Activated CD8-positive, alpha-beta memory T cell treated with anti-CD3 and anti-CD28 coated beads for 36 hours (primary cell): ENCODE measurements at regions not wholly inside any gene's neighbourhood (a gene's known extent, or its start where the extent isn't known, plus 50 kb on each side); places are given as distances from the start of the nearest gene placed in this dataset.

Experiments used
- CTCF ChIA-PET: fragments of 350-600 bp; sonication (Branson Sonifier 250); formaldehyde crosslinking; loops from one replicate; lab custom pipeline; 2021; ENCODE audit warnings: antibody characterized with exemption; lab: Charles Lee
- POLR2A ChIA-PET: fragments of 350-600 bp; sonication (Branson Sonifier 250); formaldehyde crosslinking; loops from one replicate; lab custom pipeline; 2021; ENCODE audit warnings: antibody characterized with exemption; lab: Charles Lee

- CTCF ChIA-PET: no interaction called here
- POLR2A ChIA-PET: no interaction called here
These were observed 1237.6 kb downstream of the EFNB2 start for GRCh38 chr13:105297839-105298238.

DNA sequence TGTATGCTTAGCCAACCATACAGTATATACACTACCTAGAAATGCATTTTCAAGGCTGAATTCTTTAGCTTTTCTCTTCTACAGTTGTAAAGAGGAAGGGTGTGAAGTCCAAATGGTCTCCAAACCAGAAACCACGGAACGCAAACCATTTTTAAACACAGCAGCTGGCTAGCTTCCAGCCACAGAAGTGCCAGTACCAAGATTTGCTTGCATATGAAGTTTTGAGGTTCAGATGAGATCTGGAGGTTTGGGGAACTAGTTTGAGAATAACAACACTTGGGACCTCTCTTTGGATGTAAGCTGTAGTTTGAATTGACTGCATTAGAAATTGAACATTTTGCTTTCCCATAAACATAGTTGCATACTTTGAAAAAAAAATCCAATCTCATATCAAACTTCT lies 1243.5 kb downstream of the EFNB2 start:
- CTCF ChIA-PET: interaction anchor here (0.5 kb wide), 1 partner anchor 82 kb away, joined by 3 read pairs; no protein-coding TSS in a partner anchor
- POLR2A ChIA-PET: no interaction called here

DNA sequence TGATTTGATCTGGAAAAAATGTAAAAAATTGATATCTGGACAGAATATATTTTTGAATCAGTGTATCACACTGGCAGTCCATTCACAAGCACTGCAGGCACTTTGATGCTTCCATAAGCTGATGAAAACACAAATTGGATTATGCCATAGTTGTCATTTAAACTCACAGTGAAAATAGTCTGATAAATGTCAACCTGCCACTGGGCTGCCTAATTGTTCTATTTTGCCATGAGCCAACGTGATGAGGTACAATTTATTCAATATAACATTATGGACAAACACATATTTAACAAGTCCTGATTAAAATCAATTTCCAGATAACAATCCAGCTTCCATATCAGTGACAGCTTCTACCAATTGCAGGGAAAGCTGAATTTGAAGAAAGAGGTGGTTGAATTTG lies 1244.9 kb downstream of the EFNB2 start:
- POLR2A ChIA-PET: no interaction called here
- CTCF ChIA-PET: no interaction called here

- ChIA-PET CTCF (no interaction called here), POLR2A (no interaction called here)
These were observed 1249.9 kb downstream of the EFNB2 start for GRCh38 chr13:105285526-105285925.

- ChIA-PET POLR2A (no interaction called here), CTCF (no interaction called here)
These were observed 1252.8 kb downstream of the EFNB2 start for GRCh38 chr13:105282406-105283285.

GRCh38 chr13:105278943-105279381 lies 1256.5 kb downstream of the EFNB2 start:
- ChIA-PET CTCF (no interaction called here), POLR2A (no interaction called here)

GRCh38 chr13:105276571-105276970 lies 1258.9 kb downstream of the EFNB2 start:
- POLR2A ChIA-PET: no interaction called here
- CTCF ChIA-PET: no interaction called here

GRCh38 chr13:105273665-105274222 lies 1261.7 kb downstream of the EFNB2 start:
- POLR2A ChIA-PET: no interaction called here
- CTCF ChIA-PET: no interaction called here

DNA sequence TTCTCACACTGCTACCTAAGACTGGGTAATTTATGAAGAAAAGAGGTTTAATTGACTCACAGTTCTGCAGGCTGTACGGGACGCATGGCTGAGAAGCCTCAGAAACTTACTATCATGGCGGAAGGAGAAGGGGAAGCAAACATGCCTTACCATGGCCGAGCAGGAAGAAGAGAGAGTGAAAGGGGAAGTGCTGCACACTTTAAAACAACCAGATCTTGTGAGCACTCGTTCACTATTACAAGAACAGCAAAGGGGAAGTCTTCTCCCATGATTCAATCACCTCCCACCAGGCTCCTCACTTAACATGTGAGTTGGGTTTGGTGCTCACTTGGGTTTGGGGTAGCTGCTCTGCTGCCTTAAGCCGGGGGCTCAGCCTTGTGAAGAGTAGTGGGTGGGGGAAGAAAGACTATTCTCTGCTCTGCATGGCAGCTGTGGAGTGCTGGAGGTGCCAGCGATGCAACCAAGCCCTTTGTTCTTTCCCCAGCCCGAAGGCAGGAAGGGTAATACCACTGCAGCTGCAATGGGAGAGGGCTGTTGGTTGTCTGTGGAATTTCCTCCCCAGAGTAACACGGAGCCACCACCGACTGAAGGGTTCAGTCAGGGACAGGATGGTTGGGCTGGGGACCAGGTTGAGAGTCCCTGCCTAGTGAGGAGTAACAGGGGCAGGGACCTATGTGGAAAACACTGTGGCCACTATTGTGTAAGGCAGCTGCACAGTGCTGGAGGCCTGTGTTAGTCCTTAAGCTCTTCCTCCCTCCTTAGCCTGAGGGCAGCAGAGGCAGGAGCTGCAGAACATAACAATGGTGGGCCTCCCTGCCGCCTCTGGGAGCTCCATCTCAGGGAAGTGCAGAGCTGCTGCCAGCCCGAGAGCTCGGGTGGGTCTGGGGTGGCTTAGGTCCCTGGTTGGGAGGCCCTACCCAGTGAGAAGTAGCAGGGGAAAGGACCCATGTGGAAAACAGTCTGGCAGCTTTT lies 1262.5 kb downstream of the EFNB2 start:
- CTCF ChIA-PET: no interaction called here
- POLR2A ChIA-PET: no interaction called here

DNA sequence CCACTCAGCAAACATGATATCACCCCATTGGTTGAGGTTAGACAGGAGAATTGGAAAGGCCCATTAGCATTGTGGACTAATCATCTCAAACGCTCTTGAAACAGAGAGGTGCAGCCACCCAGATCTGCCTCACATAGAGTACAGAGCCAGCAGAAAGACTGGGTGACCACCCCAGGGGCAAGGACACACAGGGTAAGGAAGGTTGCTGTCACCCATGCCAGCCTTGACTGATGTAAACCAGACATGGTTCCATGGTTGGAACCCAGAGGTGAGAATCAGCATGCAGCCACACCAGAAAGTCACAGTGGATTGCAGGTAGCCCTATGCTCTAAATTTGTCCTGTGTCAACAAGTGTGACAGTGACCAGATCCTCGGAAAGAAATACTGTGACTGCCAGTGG lies 1268.8 kb downstream of the EFNB2 start:
- ChIA-PET POLR2A (interaction anchor here (0.6 kb wide), 1 partner anchor 20 kb away, joined by 3 read pairs; no protein-coding TSS in a partner anchor), CTCF (no interaction called here)

GRCh38 chr13:105262579-105262978 lies 1272.9 kb downstream of the EFNB2 start:
- ChIA-PET POLR2A (no interaction called here), CTCF (no interaction called here)

- ChIA-PET CTCF (no interaction called here), POLR2A (no interaction called here)
These were observed 1276.0 kb downstream of the EFNB2 start for GRCh38 chr13:105259426-105259825.

- POLR2A ChIA-PET: no interaction called here
- CTCF ChIA-PET: no interaction called here
These were observed 1280.0 kb downstream of the EFNB2 start for GRCh38 chr13:105255472-105255871.

DNA sequence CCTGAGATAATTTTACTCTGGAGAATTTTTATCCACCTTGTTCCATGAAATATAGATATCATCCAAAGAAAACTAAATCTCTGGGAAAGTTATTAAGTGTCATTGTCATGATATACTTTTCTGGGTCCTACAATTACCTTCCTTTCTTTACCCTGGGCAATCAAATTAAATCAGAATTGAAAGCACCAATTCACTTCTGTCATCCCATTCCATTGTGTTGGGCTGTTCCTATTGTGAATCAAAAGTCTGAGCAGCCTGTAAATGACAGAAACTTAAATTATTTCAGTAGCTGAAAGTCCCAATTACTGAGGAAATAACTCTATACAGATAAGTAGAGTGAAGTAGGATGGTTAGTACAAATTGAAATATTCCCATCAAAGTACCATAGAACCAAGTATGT lies 1284.2 kb downstream of the EFNB2 start:
- ChIA-PET CTCF (no interaction called here), POLR2A (no interaction called here)

GRCh38 chr13:105247830-105248229 lies 1287.6 kb downstream of the EFNB2 start:
- ChIA-PET CTCF (no interaction called here), POLR2A (no interaction called here)

- ChIA-PET CTCF (no interaction called here), POLR2A (no interaction called here)
These were observed 1295.1 kb downstream of the EFNB2 start for GRCh38 chr13:105240371-105240770.

DNA sequence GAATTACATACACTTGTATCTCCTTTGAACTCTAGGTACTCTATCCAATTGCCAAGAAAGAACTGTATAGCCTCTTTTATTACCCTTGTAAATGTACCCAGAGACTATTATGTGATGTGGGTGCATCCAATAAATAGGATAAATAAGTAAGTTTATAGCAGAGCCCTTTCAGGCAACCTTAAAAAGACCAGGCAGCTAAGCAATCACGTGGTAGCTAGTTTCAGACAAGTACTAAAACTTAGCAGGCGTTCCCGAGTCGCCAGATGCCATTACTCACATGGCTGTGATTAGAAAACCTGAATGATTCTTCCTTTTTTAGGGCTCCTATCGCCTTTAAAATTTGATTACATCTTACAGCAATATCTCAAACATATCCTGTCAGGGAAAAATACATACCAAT lies 1303.0 kb downstream of the EFNB2 start:
- POLR2A ChIA-PET: no interaction called here
- CTCF ChIA-PET: no interaction called here

- ChIA-PET POLR2A (no interaction called here), CTCF (no interaction called here)
These were observed 1303.5 kb downstream of the EFNB2 start for GRCh38 chr13:105232006-105232405.

DNA sequence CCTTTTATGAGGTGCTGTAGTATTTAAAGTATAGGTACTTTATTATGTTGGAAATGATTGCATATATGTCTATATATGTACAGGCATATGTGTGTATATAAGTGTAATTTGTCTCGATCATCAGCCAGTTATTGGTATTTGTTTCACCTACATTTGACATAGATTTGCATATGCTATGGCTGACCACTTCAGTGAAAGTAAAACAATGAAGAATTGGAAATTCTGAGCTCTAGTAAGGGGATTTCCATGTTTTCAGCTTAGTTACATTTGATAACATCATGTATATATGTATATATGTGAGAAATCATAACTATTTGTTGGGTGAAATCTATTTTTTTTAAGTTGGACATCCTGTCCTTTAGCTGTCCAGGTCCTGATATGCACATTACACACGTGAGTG lies 1303.9 kb downstream of the EFNB2 start:
- POLR2A ChIA-PET: no interaction called here
- CTCF ChIA-PET: no interaction called here

- ChIA-PET CTCF (no interaction called here), POLR2A (no interaction called here)
These were observed 1314.6 kb downstream of the EFNB2 start for GRCh38 chr13:105220881-105221280.
